RWPE2 (cell line): ENCODE measurements at regions not wholly inside any gene's neighbourhood (a gene's known extent, or its start where the extent isn't known, plus 50 kb on each side); places are given as distances from the start of the nearest gene placed in this dataset.

ENCODE experiments used
- ATAC-seq: fragments of 200-7000 bp; cut with Tn5 transposase; 3 replicates; pipeline ENCODE4 v1.9.1; 2021; ENCODE audit warnings: low read depth
- DNase-seq: peaks from one replicate; pipeline ENCODE4 v3.0.0-alpha.2; 2020; ENCODE audit warnings: low spot score
- H3K27ac ChIP-seq: fragments of 450-650 bp; 2 replicates; pipeline ENCODE4 v1.5.1; 2017; ENCODE audit warnings: mild to moderate bottlenecking; ENCODE audit not compliant: poor library complexity, severe bottlenecking
- H3K27me3 ChIP-seq: fragments of 250-450 bp; sonication (Bioruptor Pico); 2 replicates; pipeline ENCODE4 v1.5.1; 2021; ENCODE audit warnings: mild to moderate bottlenecking, moderate library complexity; ENCODE audit not compliant: insufficient read depth, poor library complexity, severe bottlenecking
- H3K36me3 ChIP-seq: fragments of 250-450 bp; sonication (Bioruptor Pico); 2 replicates; pipeline ENCODE4 v1.5.1; 2020; ENCODE audit warnings: low read depth, mild to moderate bottlenecking, moderate library complexity
- H3K4me1 ChIP-seq: fragments of 250-450 bp; sonication (Bioruptor Pico); 2 replicates; pipeline ENCODE4 v1.5.1; 2021; ENCODE audit warnings: mild to moderate bottlenecking, moderate library complexity; ENCODE audit not compliant: insufficient read depth, poor library complexity, severe bottlenecking
- H3K4me3 ChIP-seq: fragments of 250-450 bp; sonication (Bioruptor Pico); 2 replicates; pipeline ENCODE4 v1.5.1; 2021; ENCODE audit warnings: mild to moderate bottlenecking, moderate library complexity; ENCODE audit not compliant: severe bottlenecking
- H3K9me3 ChIP-seq: fragments of 250-450 bp; sonication (Bioruptor Pico); 2 replicates; pipeline ENCODE4 v1.5.1; 2021; ENCODE audit warnings: mild to moderate bottlenecking, moderate library complexity; ENCODE audit not compliant: severe bottlenecking
- CTCF ChIP-seq: fragments of 450-650 bp; IDR thresholded peaks from one replicate; pipeline ENCODE4 v1.5.1; 2017; ENCODE audit warnings: mild to moderate bottlenecking, moderate library complexity; ENCODE audit not compliant: poor library complexity, severe bottlenecking

DNA sequence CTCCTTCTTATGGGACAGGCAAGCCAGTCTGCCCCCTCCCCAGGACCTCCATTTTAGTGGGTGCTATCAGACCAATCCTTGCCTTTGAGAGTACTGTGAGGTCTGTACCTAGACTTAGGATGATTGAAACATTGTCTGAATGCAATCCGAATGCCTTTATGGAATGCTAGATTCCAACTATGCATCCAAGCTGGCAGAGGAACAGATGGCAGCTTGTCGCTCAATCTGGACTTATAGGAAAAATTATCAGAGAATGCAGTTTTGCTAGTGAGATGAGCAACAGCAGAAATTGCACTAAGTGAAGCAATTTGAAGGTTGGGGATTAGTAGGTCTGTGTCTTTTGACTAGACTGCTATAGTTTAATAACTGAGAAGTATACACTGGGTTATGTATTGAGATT is 109.1 kb downstream of the DYRK2 start:
- Histone ChIP-seq H3K4me3 (no peak overlapping the region), H3K27ac (no peak overlapping the region), H3K27me3 (no peaks in the 10 kb centered on the region), H3K4me1 (no peaks in the 10 kb centered on the region), H3K36me3 (no peaks in the 10 kb centered on the region), H3K9me3 (no peaks in the 10 kb centered on the region)
- no peak for TF ChIP-seq CTCF
- ATAC-seq: no peak
- DNase-seq: no peak

- Histone ChIP-seq H3K27ac (no peak overlapping the region), H3K9me3 (no peaks in the 10 kb centered on the region), H3K27me3 (no peaks in the 10 kb centered on the region), H3K36me3 (no peaks in the 10 kb centered on the region), H3K4me1 (no peaks in the 10 kb centered on the region), H3K4me3 (no peak overlapping the region)
- TF ChIP-seq CTCF: no peak
- DNase-seq (no peak), ATAC-seq (no peak)
These were observed 109.6 kb downstream of the DYRK2 start for GRCh38 chr12:67758119-67758518.

- no peak for DNase-seq
- Histone ChIP-seq H3K4me1 (no peaks in the 10 kb centered on the region), H3K9me3 (no peaks in the 10 kb centered on the region), H3K27me3 (no peaks in the 10 kb centered on the region), H3K36me3 (no peaks in the 10 kb centered on the region), H3K27ac (no peak overlapping the region), H3K4me3 (no peak overlapping the region)
- no peak for TF ChIP-seq CTCF
- no peak for ATAC-seq
These were observed 110.0 kb downstream of the DYRK2 start for GRCh38 chr12:67758521-67758920.

GRCh38 chr12:67759829-67760228 is 111.3 kb downstream of the DYRK2 start:
- Histone ChIP-seq H3K4me3 (no peak overlapping the region), H3K4me1 (no peaks in the 10 kb centered on the region), H3K27ac (no peak overlapping the region), H3K36me3 (no peaks in the 10 kb centered on the region), H3K9me3 (no peaks in the 10 kb centered on the region), H3K27me3 (no peaks in the 10 kb centered on the region)
- DNase-seq (no peak), ATAC-seq (no peak)
- TF ChIP-seq CTCF: no peak

- Histone ChIP-seq H3K4me1 (peaks cover under 1% of the 10 kb centered on the region), H3K4me3 (no peak overlapping the region), H3K27me3 (no peaks in the 10 kb centered on the region), H3K36me3 (no peaks in the 10 kb centered on the region), H3K9me3 (no peaks in the 10 kb centered on the region), H3K27ac (no peak overlapping the region)
- no peak for TF ChIP-seq CTCF
- ATAC-seq (no peak), DNase-seq (no peak)
These were observed 112.2 kb downstream of the DYRK2 start for GRCh38 chr12:67760586-67761275.
